CD4-positive, alpha-beta T cell treated with Interleukin-17A for 4 hours (primary cell): ENCODE measurements at regions not wholly inside any gene's neighbourhood (a gene's known extent, or its start where the extent isn't known, plus 50 kb on each side); places are given as distances from the start of the nearest gene placed in this dataset.
"Not testable (repeated sequence)": the region's sequence is repeated elsewhere in the genome, so short reads cannot be mapped to it uniquely, and the experiment has no call there.

Source experiments
- DNase-seq: peaks from one replicate; pipeline ENCODE4 v3.0.0-alpha.2; 2020; ENCODE audit warnings: mixed read lengths

- DNase-seq: no peak
These were observed 65.7 kb upstream of the KMT2C start for GRCh38 chr7:152501506-152501905.

GRCh38 chr7:152499969-152500368, 64.2 kb upstream of the KMT2C start:
- not testable (repeated sequence) for DNase-seq

GRCh38 chr7:152495867-152496266, 60.1 kb upstream of the KMT2C start:
- DNase-seq: no peak

- no peak for DNase-seq
These were observed 57.1 kb upstream of the KMT2C start for GRCh38 chr7:152492952-152493351.

- no peak for DNase-seq
These were observed 53.2 kb upstream of the KMT2C start for GRCh38 chr7:152489044-152489443.

- DNase-seq: no peak
These were observed 51.2 kb upstream of the KMT2C start for GRCh38 chr7:152486968-152487367.

GRCh38 chr7:152485826-152486225, 50.0 kb upstream of the KMT2C start:
- no peak for DNase-seq
